NT2/D1 (cell line): ENCODE measurements at regions not wholly inside any gene's neighbourhood (a gene's known extent, or its start where the extent isn't known, plus 50 kb on each side); places are given as distances from the start of the nearest gene placed in this dataset.

Source experiments
- SUZ12 ChIP-seq: IDR thresholded peaks from 2 replicates; pipeline ENCODE4 v1.6.1; 2011; ENCODE audit not compliant: insufficient read length, insufficient read depth; ENCODE audit errors: extremely low read depth
- ZNF274 ChIP-seq: IDR thresholded peaks from 2 replicates; pipeline ENCODE4 v1.6.1; 2011; ENCODE audit warnings: mild to moderate bottlenecking, low read depth, low read length

GRCh38 chr11:100625041-100625440 lies 62.0 kb upstream of the ARHGAP42 start:
- TF ChIP-seq ZNF274 (no peak), SUZ12 (no peak)
